ENCODE measurements at regions not wholly inside any gene's neighbourhood (a gene's known extent, or its start where the extent isn't known, plus 50 kb on each side); places are given as distances from the start of the nearest gene placed in this dataset.
"Not testable (repeated sequence)": the region's sequence is repeated elsewhere in the genome, so short reads cannot be mapped to it uniquely, and the experiment has no call there.

GRCh38 chr9:13001989-13002580, 227.3 kb downstream of the LURAP1L start:
- no peak for DNase-seq

GRCh38 chr9:13002740-13003139, 227.9 kb downstream of the LURAP1L start:
- DNase-seq = no peak

- no peak for DNase-seq
Observed at GRCh38 chr9:13009871-13010270, 235.1 kb downstream of the LURAP1L start.

GRCh38 chr9:13013991-13014883, 239.4 kb downstream of the LURAP1L start:
- DNase-seq = peak; percentile 76

GRCh38 chr9:13017260-13017659, 242.4 kb downstream of the LURAP1L start:
- DNase-seq = no peak

- no peak for DNase-seq
Observed at GRCh38 chr9:13020146-13021040, 245.6 kb downstream of the LURAP1L start.

GRCh38 chr9:13022756-13023155, 247.9 kb downstream of the LURAP1L start:
- DNase-seq = no peak

GRCh38 chr9:13023498-13023897, 248.7 kb downstream of the LURAP1L start:
- DNase-seq = no peak

- DNase-seq = no peak
Observed at GRCh38 chr9:13026956-13027355, 252.1 kb downstream of the LURAP1L start.

GRCh38 chr9:13027879-13028278, 251.6 kb downstream of the MPDZ start:
- no peak for DNase-seq

GRCh38 chr9:13032585-13032984, 246.9 kb downstream of the MPDZ start:
- DNase-seq = no peak

GRCh38 chr9:13033959-13034693, 245.4 kb downstream of the MPDZ start:
- peak; percentile 75 for DNase-seq

GRCh38 chr9:13034694-13035002, 244.8 kb downstream of the MPDZ start:
- no peak for DNase-seq

GRCh38 chr9:13035822-13036221, 243.7 kb downstream of the MPDZ start:
- DNase-seq = no peak

- not testable (repeated sequence) for DNase-seq
Observed at GRCh38 chr9:13037808-13038207, 241.7 kb downstream of the MPDZ start.

- DNase-seq = no peak
Observed at GRCh38 chr9:13047827-13048587, 231.5 kb downstream of the MPDZ start.

GRCh38 chr9:13049223-13049622, 230.3 kb downstream of the MPDZ start:
- no peak for DNase-seq

GRCh38 chr9:13053504-13053903, 226.0 kb downstream of the MPDZ start:
- DNase-seq = no peak

- no peak for DNase-seq
Observed at GRCh38 chr9:13054389-13054788, 225.1 kb downstream of the MPDZ start.
